GM19395 (cell line): ENCODE measurements at regions not wholly inside any gene's neighbourhood (a gene's known extent, or its start where the extent isn't known, plus 50 kb on each side); places are given as distances from the start of the nearest gene placed in this dataset.
"Not testable (repeated sequence)": the region's sequence is repeated elsewhere in the genome, so short reads cannot be mapped to it uniquely, and the experiment has no call there.

ENCODE experiments used
- ATAC-seq: cut with Tn5 transposase; IDR thresholded peaks from one replicate; pipeline ENCODE4 v1.9.1; 2021; ENCODE audit warnings: mild to moderate bottlenecking, moderate library complexity; ENCODE audit not compliant: unreplicated experiment

DNA sequence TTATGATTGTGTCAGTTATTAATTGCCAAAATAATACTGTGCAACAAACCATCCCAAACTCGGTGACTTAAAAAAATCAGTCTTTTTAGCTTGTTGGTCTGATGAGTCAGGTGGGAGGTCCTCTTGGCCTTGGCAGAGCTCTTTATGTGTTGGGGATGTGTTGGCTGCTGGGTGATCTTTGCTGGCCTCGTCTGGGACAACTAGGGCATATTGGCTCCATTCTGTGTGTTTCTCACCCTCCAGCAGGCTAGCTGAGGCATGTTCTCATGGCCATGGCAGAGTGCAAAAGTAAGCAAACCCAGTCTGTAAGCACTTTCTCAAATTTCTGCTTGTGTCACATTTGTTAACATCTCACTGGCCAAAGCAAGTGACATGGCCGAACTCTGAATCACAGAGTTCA lies 251.6 kb downstream of the RPLP1 start:
- ATAC-seq: no peak

DNA sequence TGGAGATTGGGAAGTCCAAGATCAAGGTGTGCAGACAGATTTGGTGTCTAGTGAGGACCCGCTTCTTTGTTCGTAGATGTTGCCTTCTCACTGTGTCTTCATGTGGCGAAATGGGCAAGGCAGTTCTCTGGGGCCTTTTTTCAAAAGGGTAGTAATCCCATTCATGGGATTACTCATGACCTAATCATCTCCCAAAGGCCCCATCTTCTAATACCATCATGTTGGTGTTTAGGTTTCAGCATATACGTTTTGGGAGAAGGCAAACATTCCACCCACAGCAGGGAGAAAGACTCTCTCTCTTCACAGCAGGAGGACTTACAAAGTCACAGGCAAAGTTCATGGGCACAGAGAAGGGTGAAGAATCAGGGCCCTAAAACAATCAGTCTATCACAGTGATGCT lies 252.1 kb downstream of the RPLP1 start:
- ATAC-seq: no peak

DNA sequence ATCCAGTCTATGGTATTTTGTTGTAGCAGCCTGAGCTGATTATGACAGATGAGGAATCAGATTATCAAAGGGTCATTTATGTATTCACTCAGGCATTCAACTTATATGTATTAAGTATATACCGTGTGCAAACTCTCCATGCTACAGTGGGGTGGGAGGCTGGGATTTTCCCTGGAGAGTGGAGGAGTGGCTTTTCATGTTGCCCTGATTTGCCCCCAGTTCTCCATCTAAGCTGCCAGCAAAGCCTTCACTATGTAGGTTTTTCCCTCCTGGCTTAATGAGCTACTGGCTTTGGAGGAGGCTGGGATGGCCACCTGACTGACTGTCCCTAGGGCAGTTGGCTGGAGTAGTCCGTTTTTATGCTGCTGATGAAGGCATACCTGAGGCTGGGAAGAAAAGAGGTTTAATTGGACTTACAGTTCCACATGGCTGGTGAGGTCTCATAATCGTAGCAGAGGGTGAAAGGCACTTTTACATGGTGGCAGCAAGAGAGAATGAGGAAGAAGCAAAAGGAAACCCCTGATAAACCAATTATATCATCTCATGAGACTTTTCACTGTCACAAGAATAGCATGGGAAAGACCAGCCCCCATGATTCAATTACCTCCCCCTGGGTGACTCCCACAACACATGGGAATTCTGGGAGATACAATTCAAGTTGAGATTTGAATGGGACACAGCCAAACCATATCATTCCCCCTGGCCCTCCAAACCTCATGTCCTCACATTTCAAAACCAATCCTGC lies 253.9 kb downstream of the RPLP1 start:
- no peak for ATAC-seq

- ATAC-seq: not testable (repeated sequence)
Measured at GRCh38 chr15:69707241-69707640, 254.6 kb downstream of the RPLP1 start.

DNA sequence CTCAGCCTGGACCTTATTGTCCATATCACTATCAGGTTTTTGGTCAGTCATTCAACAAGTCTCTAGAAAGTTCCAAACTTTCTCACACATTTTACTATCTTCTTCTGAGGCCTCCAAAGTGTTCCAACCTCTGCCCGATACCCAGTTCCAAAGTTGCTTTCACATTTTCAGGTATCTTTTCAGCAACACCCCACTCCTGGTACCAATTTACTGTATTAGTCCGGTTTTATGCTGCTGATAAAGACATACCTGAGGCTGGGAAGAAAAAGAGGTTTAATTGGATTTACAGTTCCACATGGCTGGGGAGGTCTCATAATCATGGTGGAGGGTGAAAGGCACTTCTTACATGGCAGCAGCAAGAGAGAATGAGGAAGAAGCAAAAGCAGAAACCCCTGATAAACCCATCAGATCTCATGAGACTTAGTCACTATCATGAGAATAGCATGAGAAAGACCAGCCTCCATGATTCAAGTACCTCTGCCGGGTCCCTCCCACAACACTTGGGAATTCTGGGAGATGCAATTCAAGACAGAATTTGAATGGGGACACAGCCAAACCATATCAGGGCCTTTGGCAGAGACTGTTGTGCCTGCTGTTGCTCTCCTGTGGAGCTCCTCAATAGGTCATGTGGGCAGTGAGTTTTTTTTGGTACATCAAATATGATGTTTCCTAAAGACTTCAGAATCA lies 256.0 kb downstream of the RPLP1 start:
- ATAC-seq: not testable (repeated sequence)

DNA sequence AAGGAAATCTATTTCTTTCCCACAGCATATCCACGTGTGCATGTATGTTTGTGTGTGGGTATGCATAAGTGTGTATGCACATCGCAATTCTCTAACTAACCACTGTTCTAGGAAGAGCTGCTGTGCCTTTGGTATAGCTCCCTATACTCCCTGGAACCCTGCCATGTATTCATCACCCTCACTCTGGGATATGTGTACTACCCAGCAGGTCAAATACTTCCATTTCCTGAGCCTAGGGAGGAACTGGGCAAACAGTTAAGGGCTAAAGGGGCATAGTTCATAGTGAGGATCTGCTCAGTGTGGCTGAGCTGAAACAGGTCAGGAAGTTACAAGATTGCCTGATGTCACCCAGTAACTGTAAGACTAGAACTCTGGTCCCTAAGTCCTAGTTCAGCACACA lies 260.4 kb downstream of the RPLP1 start:
- no peak for ATAC-seq

DNA sequence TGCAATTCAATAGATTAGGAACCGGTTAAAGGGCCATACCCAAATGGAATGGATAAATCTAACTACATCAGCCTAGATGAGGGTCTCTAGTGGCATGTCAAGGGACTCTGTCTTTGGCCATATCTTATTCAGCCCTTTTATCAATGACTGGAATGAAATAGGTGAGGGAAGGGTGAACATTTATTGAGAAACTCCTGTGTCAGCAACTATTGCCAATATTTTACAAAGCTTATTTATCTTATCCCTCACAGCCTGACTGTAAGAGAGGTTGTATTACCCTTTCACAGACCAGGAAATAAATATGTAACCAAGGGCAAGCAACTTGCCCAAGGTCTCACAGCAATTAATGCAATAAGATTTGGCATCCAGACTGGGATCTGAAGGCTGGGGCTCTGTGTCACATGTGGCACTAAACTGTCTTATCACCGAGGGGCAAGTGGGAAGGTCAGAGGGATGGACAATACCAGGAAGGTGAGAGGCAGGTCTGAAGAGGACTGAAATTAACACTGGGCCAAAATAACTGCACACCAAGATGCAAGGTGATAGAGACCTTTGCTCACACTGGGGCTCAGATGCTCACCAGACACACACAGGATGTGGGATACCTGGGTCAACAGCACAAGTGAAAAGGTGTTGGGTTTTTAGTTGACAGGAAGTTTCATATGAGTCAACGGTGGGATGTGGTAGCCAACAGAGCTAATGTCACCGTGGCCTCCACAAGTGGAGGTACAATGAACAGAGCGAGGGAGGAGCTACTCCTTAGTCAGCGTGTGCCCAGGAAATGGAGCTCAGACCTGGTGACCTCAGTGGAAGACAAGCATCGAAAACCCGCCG lies 261.3 kb downstream of the RPLP1 start:
- ATAC-seq: peak; percentile 97

- no peak for ATAC-seq
Measured at GRCh38 chr15:69715210-69715609, 262.6 kb downstream of the RPLP1 start.

GRCh38 chr15:69718436-69718835 lies 265.8 kb downstream of the RPLP1 start:
- ATAC-seq: no peak

- ATAC-seq: no peak
Measured at GRCh38 chr15:69718916-69719315, 266.3 kb downstream of the RPLP1 start.

DNA sequence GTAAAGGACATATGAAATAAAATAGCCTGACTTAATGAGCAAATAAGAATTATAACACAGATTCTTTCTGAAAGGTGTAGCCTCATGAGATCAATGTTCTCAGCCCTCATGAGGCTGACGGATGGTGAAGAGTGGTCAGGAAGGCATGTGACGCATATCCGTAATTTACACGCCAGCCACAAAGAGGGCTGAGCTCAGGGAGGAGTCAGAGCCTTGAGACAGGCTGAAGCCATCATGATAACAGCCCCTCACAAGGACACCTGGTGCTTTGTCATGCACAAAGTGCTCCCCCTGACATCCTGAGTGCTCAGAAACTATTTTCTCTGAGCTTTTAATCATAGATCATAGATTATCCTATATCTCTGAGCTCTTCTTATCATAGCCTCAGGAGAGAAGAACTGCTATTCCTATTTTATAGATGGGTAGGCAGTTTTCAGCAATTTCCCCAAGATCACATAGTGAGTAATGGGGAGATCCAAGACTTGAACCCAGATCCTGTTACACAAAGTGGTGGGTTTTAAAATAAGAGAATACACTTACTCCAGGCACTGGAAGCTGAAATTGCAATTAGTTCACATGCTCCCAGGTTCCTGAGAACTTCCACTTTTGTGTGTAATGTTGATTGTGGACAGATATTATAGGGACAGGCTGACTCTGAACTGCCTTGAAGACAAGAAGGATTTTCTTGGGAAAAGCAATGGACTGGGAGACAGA lies 267.1 kb downstream of the RPLP1 start:
- no peak for ATAC-seq

DNA sequence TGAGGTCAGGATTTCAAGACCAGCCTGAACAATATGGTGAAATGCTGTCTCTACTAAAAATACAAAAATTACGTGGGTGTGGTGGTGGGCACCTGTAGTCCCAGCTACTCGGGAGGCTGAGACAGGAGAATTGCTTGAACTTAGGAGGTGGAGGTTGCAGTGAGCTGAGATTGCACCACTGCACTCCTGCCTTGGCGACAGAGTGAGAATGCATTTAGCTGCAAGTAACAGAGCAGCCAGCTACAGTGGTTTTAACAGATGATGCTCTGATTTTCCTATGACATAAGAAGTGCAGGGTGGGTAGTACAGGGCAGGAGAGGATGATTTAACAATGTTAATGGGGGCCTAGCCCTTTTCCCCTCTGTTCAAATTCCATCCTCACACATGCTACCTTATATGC lies 267.9 kb downstream of the RPLP1 start:
- no peak for ATAC-seq

DNA sequence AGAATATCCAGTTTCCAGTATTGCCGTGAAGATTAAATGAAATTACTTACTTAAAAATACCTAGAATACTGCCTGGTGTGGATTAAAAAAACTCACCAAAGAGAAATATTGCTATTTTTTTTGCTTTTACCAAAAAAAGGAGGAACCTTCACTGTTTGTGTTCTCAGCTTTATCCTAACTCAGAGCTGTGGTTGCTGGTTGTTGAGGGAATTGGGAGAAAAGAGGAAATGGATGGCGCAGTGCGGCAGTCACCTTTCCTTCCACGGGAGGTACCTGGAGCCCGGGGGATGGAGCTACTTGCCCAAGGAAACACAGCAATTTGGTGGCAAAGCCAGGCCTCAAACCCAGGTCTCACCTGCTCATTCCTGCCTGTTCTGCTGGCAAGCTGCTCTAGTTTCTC lies 270.3 kb downstream of the RPLP1 start:
- no peak for ATAC-seq

- ATAC-seq: no peak
Measured at GRCh38 chr15:69723404-69724096, 270.9 kb downstream of the RPLP1 start.

GRCh38 chr15:69724333-69724732 lies 271.7 kb downstream of the RPLP1 start:
- ATAC-seq: no peak

DNA sequence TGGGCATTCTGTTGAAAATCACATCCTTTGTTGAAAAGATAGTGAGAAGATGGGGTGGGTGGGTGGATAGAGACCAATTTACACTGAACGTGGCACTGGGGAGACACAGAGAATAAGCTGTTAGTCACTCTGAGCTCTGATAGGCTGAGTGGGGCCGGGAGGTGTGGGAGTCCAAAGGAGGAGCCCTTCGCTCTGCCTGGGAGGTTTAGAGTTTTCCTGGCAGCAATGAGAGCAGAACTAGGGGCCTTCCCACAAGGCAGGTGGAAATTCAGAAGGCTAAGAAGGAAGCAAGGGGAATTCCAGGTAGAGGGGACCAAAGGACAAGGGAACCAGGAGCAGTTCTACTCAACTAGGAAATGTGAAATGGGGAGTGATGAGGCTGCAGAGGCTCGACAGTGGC lies 272.7 kb downstream of the RPLP1 start:
- ATAC-seq: no peak

DNA sequence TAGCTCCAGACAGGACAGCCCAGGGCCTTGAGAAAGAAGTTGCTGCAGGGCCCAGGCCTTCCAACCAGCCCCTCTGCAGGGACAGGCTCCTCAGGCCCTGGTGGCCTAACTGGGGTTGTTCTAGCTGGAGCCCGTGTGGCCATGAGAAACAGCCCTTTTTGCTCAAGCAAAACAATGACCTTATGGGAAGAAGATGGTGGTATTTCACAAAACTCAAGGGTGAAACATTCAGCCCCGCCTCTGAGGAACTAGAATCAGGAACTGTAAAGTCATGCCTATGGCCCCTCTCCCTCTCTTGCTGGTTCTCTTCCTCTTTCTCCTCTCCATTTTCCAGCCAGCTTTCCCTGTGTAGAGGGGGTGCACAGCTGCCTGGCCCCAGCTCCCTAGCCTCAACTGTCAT lies 273.3 kb downstream of the RPLP1 start:
- ATAC-seq: no peak

DNA sequence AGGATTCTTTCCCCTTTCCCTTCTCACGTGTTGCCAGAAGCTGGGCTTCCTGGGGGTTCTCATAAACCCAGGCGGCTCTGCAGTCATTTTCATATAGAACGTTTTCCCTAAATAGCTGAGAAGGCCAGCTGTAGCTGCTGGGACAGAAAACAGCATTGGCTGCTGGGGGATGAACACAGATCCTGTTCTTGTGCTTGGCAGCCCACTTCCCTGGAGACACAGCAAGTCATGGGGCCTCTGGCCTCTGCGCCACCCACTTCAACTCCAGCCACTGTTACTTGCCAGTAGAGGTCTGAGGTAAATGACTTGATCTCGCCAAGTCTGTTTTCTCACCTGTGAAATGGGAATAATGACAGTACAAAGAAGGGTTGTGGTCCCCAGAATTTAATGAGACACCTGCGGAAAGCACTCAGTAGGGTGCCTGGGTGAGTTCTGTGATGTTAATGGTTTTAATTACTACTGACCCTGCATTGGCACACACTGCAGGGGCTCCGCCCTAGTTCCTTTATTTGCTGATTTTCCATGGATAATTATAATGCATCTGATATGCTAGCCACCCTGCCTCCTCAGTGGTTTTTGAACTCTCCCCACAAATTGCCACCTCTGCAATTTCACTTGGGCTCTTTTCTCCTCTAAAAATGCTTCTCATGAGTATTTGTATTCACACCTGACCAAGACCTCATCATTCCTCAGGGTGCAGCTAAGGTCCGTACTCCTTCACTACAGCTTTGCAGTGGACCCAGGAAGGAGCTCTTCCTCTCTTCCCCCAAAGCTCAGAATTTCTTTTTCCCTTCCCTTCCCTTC lies 274.7 kb downstream of the RPLP1 start:
- no peak for ATAC-seq

DNA sequence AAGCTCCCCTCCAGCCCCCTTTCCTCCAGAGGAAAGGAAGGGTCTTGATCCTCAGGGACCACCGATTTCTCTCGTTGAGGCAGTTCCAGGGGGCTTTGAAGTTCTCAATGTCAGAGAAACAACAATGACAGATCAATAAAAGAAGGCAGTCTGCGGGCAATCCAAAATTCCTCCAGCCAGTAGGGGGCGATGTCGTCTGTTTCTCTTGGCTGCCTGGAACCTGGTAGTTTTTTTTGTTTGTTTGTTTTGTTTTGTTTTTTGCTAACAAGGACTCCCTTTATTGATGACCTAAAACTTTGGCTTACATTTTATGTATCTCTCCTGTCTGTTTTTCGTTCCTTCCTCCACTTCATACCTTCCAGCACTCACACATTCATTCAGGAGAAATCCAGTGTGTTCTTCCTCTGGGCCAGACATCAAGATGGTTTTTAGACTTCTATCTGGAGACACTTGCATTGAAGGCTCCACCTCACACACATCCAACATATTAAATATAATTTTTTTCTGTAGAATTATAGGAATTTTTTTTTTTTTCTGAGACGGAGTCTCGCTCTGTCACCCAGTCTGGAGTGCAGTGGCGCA lies 276.6 kb downstream of the RPLP1 start:
- no peak for ATAC-seq
